ENCODE measurements at regions not wholly inside any gene's neighbourhood (a gene's known extent, or its start where the extent isn't known, plus 50 kb on each side); places are given as distances from the start of the nearest gene placed in this dataset.
"Not testable (repeated sequence)": the region's sequence is repeated elsewhere in the genome, so short reads cannot be mapped to it uniquely, and the experiment has no call there.

DNA sequence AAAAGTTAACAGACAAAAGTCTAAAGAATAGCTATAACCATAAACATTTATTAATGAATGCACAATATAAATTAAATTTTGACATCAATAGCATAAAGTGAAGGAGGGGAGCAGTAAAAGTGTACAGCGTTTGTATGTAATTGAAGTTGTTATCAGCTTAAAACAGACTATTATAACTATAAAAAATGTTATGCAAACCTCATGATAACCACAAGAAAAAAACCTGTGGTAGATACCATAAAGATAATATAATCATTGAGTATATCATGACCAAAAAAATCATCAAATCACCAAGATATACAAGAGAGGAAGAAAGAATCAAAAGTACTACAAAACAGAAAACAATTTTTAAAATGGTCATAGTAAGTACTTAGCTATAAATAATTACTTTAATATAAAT lies 122.1 kb upstream of the ID2 start:
- no peak for DNase-seq

- DNase-seq, result not testable (repeated sequence)
These were observed 120.2 kb upstream of the ID2 start for GRCh38 chr2:8561692-8562091.

- DNase-seq, result no peak
These were observed 117.9 kb upstream of the ID2 start for GRCh38 chr2:8563814-8564474.

DNA sequence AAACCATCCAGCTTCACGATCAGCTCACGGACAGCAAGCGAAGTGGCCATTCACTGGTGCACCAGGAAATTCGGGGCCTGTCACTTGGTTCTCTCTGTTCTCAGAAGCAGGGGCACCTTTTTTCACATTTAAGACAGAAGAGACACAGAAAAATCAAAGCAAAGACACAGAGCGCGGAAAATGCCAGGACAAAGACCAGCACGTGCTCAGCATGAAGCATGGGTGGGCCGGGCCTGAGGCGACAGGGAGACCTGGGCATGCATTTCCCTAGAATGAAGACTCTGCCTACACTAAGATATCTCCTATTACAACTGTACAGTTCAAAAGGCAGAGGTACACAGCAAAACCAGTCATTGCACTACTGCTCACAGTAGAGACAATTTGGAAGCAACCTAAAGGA lies 117.4 kb upstream of the ID2 start:
- DNase-seq, result no peak

DNA sequence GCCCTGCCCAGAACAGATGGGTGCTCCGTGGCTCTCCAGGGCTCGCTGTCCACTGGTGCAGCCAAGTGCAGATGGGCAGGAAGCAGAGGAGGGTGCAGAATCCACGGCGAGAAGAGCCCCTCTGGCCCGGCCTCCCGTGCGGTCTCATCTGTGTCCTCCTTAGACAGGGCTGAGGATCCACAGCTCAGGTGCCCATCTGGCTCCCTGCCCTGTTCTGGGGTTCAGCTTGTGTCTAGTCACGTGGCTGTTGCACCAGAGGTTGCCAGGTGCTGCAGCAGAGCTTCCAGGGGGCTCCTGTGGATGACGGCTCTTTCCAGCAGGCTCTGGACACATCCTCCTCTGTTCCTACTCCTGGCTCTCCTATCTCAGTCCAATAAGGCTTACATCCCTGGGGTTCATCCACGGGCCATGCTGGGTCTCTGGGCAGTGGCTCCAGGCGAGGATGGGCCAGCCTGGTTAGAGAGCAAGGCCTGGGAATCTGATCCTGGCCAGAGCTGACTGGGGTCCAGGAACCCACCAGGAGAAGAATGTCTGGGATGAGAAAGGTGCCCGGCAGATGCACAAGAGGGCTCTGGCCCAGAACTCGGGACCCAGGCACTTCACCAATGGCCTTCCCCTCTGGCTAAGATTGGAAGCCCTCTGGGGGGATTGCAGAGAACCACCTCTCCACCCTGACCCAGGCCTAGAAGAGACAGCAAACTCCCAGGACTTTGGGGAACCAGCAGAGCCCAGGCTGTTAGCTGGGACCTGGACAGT lies 116.3 kb upstream of the ID2 start:
- DNase-seq, result no peak

DNA sequence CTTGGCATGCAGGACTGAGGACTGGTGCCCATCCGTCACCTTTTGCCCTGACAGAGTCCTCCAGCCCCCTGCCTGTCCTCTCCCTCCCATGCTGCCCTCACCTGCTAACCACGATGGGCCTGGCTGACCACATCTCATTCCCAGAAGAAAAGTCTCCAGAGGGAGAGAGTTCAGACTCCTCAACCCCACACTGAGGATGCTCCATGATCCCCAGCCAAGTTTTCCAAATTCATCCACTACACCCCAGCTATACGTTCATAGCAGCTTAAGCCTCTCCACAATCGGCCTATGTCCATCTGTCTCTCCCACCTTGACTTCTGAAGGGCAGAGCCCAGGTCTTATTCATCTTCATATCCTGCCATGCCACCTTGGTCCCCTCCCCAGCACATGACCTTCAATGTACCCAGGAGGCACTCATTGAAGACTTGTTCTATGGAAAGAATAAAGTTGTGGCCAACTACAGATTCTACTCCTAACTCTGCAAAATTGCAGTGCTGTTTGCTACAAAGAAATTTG lies 115.6 kb upstream of the ID2 start:
- no peak for DNase-seq

- no peak for DNase-seq
These were observed 114.9 kb upstream of the ID2 start for GRCh38 chr2:8566774-8567468.

GRCh38 chr2:8567469-8568260 lies 114.2 kb upstream of the ID2 start:
- DNase-seq, result no peak

GRCh38 chr2:8568543-8569302 lies 113.1 kb upstream of the ID2 start:
- no peak for DNase-seq

DNA sequence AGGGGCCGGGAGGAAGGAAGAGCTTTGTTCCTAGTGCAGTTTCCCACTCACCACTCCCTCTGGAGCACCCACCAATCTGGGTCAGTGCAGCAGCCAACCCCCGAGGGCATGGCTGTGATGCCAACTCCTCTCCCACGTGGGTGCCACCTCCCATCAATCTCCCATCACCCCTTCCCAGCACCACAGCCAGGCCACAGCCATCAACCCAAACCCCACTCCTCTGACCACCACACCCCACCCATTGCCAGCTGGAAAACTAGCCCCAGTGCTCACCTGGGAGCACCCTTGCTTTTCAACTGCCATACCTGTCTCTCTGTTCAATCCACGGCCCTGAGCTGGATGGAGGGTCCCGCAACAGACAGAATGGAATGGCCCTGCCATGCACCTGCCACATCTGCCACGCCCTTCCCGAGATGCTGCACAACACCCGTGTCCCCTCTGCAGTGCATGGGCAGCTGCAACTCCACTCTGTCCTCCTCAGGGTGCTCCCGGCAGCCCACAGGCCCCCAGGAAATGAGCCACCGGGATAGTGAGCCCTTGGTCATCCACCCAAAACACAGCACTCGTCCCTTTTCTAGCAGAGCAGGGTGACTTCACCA lies 112.4 kb upstream of the ID2 start:
- DNase-seq, result no peak

DNA sequence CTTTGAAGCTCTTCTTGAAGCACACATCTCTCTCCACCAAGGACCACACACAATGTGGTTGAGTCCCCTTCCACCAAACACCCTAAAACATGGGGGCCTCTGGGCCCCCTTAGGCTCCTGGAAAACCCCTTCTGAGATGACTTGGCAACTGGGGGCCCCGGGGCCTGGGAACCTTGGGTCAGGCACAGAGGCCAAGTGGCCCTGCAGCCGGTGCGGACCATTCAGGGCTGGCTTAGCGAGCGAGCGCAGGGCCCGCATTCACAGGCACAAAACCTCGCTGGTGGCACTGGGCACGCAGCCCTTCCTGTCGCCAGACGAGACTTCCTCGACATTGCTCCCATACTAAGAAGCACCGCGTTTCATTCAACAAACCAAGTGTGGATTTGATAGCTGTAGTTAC lies 111.2 kb upstream of the ID2 start:
- DNase-seq, result no peak

DNA sequence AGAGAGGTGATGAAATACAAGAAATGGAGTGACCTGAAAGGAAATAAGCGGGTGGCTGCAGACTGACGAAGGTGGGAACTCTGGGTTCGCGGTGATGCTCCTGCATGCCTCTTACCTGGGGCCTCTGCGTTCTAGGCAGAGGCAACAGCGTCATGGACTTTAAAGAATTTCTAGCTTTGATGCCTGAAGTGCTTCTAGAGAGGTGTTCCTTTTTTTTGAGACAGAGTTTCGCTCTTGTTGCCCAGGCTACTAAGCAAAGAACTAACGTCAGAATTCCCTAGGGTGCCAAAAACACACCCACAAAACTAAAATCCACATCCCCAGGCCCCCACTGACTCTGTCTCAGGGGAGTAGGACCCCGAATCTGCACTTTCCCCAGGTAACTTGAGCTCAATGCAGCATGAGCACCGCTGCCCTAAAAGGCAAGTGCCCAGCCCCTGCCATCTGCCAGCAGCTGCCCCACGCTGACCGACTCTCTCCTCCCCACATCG lies 110.5 kb upstream of the ID2 start:
- no peak for DNase-seq

- DNase-seq, result no peak
These were observed 109.9 kb upstream of the ID2 start for GRCh38 chr2:8571792-8572499.

- DNase-seq, result no peak
These were observed 109.1 kb upstream of the ID2 start for GRCh38 chr2:8572712-8573233.

DNA sequence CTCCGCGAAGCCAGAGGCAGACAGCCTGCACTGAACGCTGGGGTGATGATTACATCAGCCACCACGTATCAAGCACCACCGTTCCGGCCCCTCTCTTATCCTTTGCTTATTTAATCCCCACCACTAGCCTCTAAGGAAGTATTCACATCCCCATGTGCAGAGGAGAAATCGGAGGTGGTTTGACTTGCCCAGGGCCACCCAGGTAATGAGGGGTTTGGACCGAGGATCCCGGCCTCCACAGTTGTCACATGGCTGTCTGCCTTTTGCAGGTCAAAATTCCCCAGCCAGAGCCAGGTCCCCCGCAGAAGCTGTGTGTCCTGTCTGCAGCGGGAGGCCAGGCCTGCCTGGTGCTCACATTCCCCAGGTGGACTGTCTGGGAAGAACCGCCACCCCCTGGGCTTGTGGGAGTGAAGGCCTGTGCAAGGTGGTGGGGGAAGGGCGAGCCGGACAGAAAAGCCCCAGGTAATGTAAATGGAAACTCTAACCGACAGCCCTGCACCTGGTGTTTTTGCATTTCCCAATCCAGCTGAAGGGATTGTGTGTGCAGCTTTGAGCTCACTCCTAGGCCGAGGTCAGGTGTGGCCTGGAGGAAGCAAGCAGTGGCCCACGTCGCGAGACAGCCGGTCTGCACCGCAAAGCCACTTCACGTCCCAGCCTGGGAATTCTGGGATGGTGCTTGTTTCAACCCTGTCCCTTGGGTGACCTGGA lies 108.5 kb upstream of the ID2 start:
- no peak for DNase-seq

DNA sequence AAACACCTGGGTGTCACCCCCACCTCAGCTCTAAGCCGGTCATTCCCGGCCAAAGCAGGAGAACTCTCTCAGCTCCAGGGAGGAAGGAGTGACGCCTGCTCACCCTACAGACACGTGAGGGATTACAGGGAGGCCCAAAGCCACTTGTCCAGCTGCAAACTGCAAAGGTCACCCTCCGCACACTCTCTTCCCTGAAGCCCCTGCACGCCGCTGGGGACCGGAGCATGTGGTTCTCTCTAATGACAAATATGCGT lies 108.0 kb upstream of the ID2 start:
- DNase-seq, result no peak

DNA sequence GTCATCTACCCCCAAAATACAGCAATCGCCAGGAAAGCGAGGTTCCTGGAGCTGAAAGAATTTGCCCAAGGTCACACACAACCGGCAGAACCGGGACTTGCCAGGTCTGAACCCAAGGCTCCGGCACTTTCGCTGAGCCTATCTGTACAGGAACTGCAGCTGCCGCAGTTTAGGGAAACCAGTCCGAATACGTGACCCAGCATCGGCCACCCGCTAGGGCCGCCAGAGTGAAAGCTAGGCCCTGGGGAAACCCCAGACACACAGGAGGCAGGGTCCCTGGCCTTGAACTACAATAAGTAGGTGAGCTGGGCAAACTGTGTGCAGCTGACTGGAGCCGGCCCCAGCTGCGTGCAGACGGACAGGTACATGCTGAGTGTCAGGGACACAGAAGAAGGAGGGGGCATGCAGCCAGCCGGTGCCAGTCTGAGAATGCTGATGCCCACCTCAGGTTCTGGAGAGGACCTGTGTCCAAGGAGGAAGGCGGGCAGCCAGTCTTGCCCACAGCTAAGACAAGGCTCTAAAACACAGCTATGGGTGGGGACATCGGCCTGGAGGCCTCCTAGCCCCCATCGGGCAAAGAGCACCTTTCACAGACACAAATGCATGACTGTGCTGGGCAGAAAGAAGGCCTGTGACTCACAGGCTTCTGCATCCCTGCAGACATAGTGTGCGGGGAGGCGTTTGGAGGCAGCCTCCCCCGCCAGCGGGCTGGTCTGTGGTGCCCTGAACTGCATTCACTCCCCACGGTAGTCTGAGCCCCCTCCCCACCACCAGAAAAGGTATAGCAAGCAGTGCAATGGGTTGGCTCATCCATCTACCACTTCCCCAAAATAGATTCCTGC lies 107.4 kb upstream of the ID2 start:
- DNase-seq, result no peak

GRCh38 chr2:8575038-8575833 lies 106.6 kb upstream of the ID2 start:
- DNase-seq, result peak; percentile 60
